LNCaP clone FGC (cell line): ENCODE measurements at regions not wholly inside any gene's neighbourhood (a gene's known extent, or its start where the extent isn't known, plus 50 kb on each side); places are given as distances from the start of the nearest gene placed in this dataset.

Source experiments
- DNase-seq: peaks from one replicate; pipeline ENCODE4 v3.0.0-alpha.2; 2011; ENCODE audit warnings: low read depth
- H3K4me3 ChIP-seq: 2 replicates; pipeline ENCODE4 v1.5.1; 2011; ENCODE audit warnings: mild to moderate bottlenecking, low read depth, low read length, control low read depth
- CTCF ChIP-seq: IDR thresholded peaks from 2 replicates; pipeline ENCODE4 v1.5.1; 2012; ENCODE audit warnings: mild to moderate bottlenecking; ENCODE audit not compliant: control insufficient read depth, insufficient read depth; ENCODE audit errors: extremely low read depth

- no peak overlapping the region for H3K4me3 ChIP-seq
- TF ChIP-seq CTCF: no peak
- no peak for DNase-seq
Observed at GRCh38 chr2:13923823-13924222, 708.7 kb upstream of the LRATD1 start.

DNA sequence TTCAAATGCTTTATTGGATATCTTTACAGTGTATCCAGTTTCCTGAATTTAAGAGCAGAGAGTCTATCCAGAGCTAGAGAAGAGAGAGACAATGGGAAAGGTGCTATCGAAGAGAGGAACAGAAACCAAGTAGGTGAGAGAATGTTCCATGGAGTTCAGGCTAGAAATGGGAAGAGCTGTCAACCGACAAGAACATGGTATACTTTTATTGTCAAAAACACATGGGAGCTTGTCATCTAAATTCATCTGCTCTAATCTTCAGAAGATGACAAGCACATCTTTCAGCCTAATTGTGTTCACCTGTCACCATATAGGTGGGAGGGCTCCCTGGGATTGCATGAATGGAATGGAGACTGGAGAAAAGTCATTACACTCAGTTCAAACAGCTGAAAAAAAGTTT lies 690.4 kb upstream of the LRATD1 start:
- no peak for TF ChIP-seq CTCF
- H3K4me3 ChIP-seq: no peak overlapping the region
- DNase-seq: no peak

- no peak for TF ChIP-seq CTCF
- H3K4me3 ChIP-seq: no peak overlapping the region
- no peak for DNase-seq
Observed at GRCh38 chr2:13950761-13951160, 681.8 kb upstream of the LRATD1 start.

DNA sequence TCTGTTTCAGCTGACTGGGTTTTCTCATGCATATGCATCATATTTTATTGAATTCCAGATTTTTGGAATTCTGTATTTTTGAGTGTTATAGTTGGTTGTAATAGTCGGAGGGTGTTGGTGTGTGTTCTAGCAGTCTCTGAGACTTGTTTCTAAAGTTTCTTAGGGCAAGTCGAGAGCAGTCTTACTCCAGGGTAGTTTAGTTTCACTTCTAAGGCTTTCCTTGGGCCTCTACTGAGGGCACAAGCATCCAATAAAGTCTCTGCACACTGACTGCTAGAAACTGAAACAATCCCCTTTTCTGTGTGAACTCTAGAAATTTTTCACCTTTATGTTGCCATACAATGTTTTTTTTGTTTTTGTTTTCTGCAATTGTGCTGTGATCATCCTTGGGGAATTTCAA lies 663.7 kb upstream of the LRATD1 start:
- TF ChIP-seq CTCF: no peak
- H3K4me3 ChIP-seq: no peak overlapping the region
- DNase-seq: no peak

DNA sequence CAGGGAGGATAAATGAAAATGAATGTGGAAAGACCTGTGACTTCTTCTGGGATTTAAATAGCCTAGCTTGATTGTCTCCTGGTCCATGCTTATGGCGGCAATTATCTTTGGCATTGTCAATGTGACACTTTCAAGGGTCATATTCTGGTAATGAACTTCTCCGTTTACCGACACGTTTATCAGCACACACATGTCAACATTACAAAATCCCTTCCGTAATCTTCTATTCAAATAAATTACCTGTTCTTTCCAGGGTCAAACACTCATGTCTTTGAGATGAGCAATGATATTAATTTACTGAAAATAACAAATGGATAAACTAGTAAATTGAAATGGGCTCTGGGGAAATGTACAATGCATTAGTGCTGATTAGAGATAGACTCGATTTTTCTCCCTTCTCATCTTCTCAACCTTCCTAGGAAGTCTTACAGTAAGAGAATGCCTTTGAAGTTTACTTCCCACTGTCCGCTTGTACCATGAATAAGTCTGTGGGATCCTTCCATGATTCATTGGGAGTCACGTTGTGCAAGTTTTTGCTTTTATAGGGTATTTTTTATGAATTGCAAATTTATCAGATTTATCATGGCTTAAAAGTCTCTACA lies 646.3 kb upstream of the LRATD1 start:
- no peak overlapping the region for H3K4me3 ChIP-seq
- DNase-seq: no peak
- TF ChIP-seq CTCF: no peak

- DNase-seq: no peak
- H3K4me3 ChIP-seq: no peak overlapping the region
- no peak for TF ChIP-seq CTCF
Observed at GRCh38 chr2:13996527-13996926, 636.0 kb upstream of the LRATD1 start.

- TF ChIP-seq CTCF: no peak
Observed at GRCh38 chr2:14011190-14011589, 621.3 kb upstream of the LRATD1 start.

More at GRCh38 chr2:14011190-14011589, 621.3 kb upstream of the LRATD1 start:
- H3K4me3 ChIP-seq: no peak overlapping the region
- no peak for DNase-seq
